22Rv1 (cell line): ENCODE measurements at regions not wholly inside any gene's neighbourhood (a gene's known extent, or its start where the extent isn't known, plus 50 kb on each side); places are given as distances from the start of the nearest gene placed in this dataset.

Experiments
- H3K27ac ChIP-seq: fragments of 450-650 bp; 2 replicates; pipeline ENCODE4 v1.5.1; 2017
- ZFX ChIP-seq: fragments of 450-650 bp; IDR thresholded peaks from 2 replicates; pipeline ENCODE4 v1.6.1; 2017; ENCODE audit warnings: antibody characterized with exemption, borderline replicate concordance
- TF ChIP-seq, protein P1 (sequence below): fragments of 450-650 bp; IDR thresholded peaks from 2 replicates; pipeline ENCODE4 v1.5.1; 2017; ENCODE audit warnings: mild to moderate bottlenecking

- H3K27ac ChIP-seq, result no peak overlapping the region
- TF ChIP-seq ZFX, result no peak
- TF ChIP-seq, protein P1, sequence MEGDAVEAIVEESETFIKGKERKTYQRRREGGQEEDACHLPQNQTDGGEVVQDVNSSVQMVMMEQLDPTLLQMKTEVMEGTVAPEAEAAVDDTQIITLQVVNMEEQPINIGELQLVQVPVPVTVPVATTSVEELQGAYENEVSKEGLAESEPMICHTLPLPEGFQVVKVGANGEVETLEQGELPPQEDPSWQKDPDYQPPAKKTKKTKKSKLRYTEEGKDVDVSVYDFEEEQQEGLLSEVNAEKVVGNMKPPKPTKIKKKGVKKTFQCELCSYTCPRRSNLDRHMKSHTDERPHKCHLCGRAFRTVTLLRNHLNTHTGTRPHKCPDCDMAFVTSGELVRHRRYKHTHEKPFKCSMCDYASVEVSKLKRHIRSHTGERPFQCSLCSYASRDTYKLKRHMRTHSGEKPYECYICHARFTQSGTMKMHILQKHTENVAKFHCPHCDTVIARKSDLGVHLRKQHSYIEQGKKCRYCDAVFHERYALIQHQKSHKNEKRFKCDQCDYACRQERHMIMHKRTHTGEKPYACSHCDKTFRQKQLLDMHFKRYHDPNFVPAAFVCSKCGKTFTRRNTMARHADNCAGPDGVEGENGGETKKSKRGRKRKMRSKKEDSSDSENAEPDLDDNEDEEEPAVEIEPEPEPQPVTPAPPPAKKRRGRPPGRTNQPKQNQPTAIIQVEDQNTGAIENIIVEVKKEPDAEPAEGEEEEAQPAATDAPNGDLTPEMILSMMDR, result no peak
These were observed 698.0 kb upstream of the POU3F2 start for GRCh38 chr6:98136333-98136732.

- TF ChIP-seq, protein P1, result no peak
- no peak for TF ChIP-seq ZFX
These were observed 697.0 kb upstream of the POU3F2 start for GRCh38 chr6:98137391-98137790.

GRCh38 chr6:98142839-98143238 lies 691.5 kb upstream of the POU3F2 start:
- TF ChIP-seq, protein P1, result no peak
- TF ChIP-seq ZFX, result no peak
- no peak overlapping the region for H3K27ac ChIP-seq

More at GRCh38 chr6:98137391-98137790, 697.0 kb upstream of the POU3F2 start:
- H3K27ac ChIP-seq, result no peak overlapping the region

- TF ChIP-seq, protein P1, result no peak
- no peak for TF ChIP-seq ZFX
These were observed 687.7 kb upstream of the POU3F2 start for GRCh38 chr6:98146656-98147055.

DNA sequence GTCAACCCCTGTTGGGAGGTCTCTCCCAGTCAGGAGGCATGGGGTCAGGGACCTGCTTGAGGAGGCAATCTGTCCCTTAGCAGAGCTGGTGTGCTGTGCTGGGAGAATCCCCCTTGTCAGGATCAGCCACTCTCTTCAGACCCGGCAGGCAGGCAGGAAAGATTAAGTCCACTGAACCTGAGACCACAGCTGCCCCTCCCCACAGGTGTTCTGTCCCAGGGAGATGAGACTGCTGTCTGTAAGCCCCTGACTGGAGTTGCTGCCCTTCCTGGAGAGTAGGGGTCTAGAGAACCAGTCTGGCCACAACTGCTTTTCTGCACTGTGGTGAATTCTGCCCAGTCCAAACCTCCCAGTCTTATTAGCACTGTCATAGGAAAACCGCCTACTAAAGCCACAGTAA lies 677.8 kb upstream of the POU3F2 start:
- TF ChIP-seq ZFX, result no peak
- TF ChIP-seq, protein P1, result no peak
- no peak overlapping the region for H3K27ac ChIP-seq

More at GRCh38 chr6:98146656-98147055, 687.7 kb upstream of the POU3F2 start:
- H3K27ac ChIP-seq, result no peak overlapping the region

- H3K27ac ChIP-seq, result no peak overlapping the region
- TF ChIP-seq, protein P1, result no peak
- no peak for TF ChIP-seq ZFX
These were observed 654.8 kb upstream of the POU3F2 start for GRCh38 chr6:98179606-98180005.

DNA sequence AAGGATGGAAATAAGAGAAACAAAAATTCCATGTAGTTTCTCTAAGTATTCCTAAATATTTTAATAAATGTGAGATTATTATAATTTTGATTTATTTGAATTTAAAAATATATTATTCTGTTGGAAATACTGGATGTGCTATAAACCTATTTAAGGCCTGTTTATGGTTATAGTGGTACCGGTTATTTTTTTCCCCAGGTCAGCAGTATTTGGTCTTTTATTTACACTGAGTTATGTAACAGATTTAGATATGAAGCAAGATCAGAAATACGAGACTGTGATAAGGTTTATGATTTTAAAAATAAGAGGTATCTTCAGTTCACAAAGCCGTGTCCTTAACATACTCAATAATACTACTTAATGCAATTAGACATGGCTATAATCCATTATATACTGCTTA lies 634.3 kb upstream of the POU3F2 start:
- H3K27ac ChIP-seq, result no peak overlapping the region
- no peak for TF ChIP-seq ZFX
- TF ChIP-seq, protein P1, result no peak
